Umbilical cord (tissue), 1 donor: ENCODE measurements at regions not wholly inside any gene's neighbourhood (a gene's known extent, or its start where the extent isn't known, plus 50 kb on each side); places are given as distances from the start of the nearest gene placed in this dataset.
"Not testable (repeated sequence)": the region's sequence is repeated elsewhere in the genome, so short reads cannot be mapped to it uniquely, and the experiment has no call there.

Experiments
- DNase-seq: peaks from one replicate; pipeline ENCODE4 v3.0.0-alpha.2; 2015; ENCODE audit warnings: low spot score

- DNase-seq, result no peak
Measured at GRCh38 chr12:63410197-63410596, 258.1 kb downstream of the DPY19L2 start.

DNA sequence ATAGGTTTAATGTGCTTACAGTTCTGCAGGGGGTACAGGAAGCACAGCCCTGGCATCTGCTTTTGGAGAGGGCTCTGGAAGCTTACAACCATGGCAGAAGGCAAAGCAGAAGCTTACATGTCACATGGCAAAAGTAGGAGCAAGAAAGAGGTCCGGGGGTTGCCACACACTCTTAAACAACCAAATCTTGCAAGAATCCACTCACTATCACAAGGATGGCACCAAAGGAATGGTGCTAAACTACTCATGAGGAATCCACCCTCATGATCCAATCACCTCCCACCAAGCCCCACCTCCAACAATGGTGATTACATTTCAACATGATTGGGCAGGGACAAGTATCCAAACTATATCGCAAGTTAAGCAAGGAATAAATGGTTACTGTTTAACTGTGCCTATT lies 255.8 kb upstream of the AVPR1A start:
- no peak for DNase-seq

DNA sequence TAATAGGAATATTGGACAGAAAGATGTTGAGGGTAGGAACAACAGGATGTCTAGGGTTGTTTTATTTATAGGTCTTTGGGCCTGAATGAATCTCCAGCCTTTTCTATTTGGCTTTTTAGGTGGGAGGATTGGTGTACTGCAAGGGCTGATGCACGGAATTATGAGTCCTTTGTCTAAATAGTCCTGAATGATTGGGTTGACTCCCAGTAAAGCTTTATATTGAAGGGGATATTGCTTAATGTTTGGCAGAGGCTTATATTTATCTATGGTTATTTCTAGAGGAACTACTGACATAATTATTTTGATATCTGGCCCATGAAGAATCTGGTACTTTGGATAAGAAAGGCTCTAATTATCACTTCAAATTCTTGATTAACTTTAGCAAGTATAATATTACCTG lies 253.6 kb upstream of the AVPR1A start:
- no peak for DNase-seq

DNA sequence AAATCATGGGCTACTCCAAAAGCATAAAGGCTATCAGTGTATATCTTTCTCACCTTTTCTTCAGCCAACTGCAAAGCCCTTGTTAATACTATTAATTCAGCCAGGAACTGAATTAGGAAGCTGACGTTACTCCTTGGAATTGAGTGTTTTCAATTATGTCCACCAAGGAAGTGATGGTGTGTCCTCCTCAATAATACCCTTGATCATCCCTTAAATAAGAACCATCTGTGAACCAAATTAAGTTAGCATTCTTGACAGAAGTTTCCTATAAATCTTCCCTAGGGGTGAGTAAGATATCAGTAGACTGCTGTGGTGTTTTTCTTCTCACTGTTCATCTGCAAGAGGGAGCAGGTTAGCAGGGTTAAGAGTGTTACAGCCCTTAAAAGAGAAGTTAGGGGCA lies 252.3 kb upstream of the AVPR1A start:
- no peak for DNase-seq

GRCh38 chr12:63400718-63401117 lies 249.7 kb upstream of the AVPR1A start:
- DNase-seq, result no peak

DNA sequence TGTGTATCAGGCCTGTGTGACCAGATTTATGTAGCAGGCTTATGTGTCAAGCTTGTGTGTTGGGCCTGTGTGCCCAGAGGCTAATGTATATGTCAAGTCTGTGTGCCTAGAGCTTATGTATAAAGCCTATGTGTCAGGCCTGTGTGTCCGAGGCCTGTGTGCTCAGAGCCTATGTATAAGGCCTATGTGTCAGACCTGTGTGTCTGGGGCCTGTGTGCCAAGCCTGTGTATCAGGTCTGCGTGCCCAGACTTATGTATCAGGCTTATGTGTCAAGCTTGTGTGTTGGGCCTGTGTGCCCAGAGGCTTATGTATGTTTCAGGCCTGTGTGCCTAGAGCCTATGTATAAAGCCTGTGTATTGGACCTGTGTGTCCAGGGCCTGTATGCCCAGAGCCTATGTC lies 249.3 kb upstream of the AVPR1A start:
- no peak for DNase-seq

- DNase-seq, result no peak
Measured at GRCh38 chr12:63397807-63398206, 246.8 kb upstream of the AVPR1A start.

- no peak for DNase-seq
Measured at GRCh38 chr12:63396135-63396534, 245.1 kb upstream of the AVPR1A start.

- DNase-seq, result no peak
Measured at GRCh38 chr12:63394983-63395382, 244.0 kb upstream of the AVPR1A start.

- DNase-seq, result no peak
Measured at GRCh38 chr12:63394349-63394748, 243.3 kb upstream of the AVPR1A start.

- no peak for DNase-seq
Measured at GRCh38 chr12:63389211-63389610, 238.2 kb upstream of the AVPR1A start.

- no peak for DNase-seq
Measured at GRCh38 chr12:63387771-63388170, 236.8 kb upstream of the AVPR1A start.

DNA sequence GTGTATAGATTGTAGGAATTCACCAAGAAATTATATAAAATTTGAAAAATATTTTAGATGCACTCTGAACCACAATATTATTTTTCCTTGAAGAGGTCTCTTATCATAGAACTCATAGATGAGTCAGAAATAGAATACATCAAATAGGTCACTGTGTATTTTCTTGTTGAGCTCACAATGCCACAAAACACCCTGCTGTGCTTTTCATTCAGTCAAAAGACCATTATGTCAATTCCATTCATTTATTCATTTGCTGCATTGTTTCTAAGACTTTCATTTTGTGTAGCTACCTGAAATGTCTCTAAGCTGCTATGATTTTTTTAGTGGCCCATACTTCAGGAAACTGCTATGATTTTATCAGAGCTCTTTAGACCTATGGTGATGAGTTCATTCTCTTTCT lies 231.9 kb upstream of the AVPR1A start:
- no peak for DNase-seq

DNA sequence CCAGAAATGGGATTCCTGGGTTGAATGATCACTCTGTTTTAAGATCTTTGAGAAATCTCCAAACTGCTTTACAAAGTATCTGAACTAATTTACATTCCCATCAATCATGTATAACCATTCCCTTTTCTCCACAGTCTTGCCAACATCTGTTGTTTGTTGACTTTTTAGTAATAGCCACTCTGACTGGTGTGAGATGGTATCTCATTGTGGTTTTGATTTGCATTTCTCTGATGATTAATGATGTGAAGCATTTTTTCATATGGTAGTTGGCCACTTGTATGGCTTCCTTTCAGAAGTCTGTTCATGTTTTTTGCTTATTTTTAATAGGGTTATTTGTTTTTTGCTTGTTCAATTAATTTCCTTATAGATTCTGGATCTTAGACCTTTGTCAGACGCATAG lies 211.8 kb upstream of the AVPR1A start:
- DNase-seq, result no peak

DNA sequence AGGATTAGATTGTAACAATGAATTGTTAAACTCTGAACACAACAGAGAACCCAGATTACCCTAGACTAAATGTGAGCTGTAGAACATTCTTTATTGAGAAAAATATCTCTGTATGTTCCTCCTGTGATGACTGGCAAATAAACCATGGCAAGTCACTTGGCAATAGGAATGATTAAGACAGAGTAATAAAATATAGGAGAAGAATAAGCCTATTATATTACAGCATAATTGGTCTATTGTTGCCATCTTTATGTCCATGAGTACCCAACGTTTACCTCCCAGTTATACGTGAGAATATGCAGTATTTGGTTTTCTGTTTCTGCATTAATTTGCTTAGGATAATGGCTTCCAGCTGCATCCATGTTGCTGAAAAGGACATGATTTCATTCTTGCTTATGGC lies 211.2 kb upstream of the AVPR1A start:
- DNase-seq, result no peak

- DNase-seq, result no peak
Measured at GRCh38 chr12:63354969-63355368, 204.0 kb upstream of the AVPR1A start.

GRCh38 chr12:63353559-63353958 lies 202.6 kb upstream of the AVPR1A start:
- no peak for DNase-seq

DNA sequence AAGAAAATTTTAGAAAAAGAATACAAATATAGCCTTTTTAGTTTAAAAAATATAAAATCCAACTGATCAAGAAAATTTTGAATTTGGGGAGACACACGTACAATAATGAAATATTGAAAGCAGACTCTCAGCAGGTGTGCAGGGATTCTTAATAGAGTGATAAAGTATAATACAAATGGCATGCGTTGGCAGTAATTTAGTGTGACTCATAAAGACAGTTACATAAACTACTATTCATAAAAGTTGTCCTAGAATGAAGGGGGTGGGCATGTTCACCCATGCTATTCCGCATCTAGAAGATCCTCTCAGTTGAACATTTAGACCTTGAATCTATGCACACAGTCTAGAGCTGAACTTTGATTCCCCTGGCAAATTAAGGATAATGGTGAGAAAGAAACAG lies 200.4 kb upstream of the AVPR1A start:
- no peak for DNase-seq

DNA sequence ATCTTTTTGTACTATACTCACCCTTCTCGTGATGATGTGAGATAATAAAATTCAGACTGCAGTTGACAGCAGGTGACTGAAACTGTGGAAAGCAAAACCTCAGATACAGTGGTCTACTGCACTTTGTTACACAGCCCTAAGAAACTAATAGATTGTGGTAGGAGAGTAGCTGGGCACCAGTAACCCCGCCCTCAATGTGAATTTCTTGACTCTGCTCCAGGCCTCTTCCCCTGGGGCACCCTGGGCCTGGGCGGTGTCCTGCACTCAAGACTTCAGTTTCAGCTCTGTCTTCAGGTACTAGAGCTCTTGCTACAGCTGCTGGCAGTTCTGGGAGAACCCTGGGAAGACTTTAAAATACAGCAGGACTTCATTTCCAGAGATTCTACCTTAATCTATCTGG lies 197.6 kb upstream of the AVPR1A start:
- DNase-seq, result no peak

GRCh38 chr12:63337158-63337557 lies 186.2 kb upstream of the AVPR1A start:
- DNase-seq, result not testable (repeated sequence)

DNA sequence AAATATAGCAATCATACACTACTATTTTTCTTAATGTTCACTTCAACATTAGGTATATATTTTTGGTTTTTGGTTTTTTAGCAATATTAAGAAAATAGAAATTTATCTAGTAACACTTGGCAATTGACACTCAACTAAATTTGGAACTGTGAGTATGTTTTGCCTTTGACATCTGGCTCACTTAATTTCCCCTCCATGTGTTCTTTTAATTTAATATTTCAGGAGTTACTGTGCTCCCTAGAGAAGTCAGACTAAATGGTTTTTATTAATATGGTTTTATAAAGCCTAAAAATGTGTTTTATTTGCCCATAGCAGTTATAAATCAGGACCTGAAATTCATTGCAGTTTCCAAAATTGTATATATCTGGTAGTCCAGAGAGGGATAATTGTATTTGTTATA lies 175.3 kb upstream of the AVPR1A start:
- no peak for DNase-seq

GRCh38 chr12:63325757-63326156 lies 174.8 kb upstream of the AVPR1A start:
- DNase-seq, result no peak

DNA sequence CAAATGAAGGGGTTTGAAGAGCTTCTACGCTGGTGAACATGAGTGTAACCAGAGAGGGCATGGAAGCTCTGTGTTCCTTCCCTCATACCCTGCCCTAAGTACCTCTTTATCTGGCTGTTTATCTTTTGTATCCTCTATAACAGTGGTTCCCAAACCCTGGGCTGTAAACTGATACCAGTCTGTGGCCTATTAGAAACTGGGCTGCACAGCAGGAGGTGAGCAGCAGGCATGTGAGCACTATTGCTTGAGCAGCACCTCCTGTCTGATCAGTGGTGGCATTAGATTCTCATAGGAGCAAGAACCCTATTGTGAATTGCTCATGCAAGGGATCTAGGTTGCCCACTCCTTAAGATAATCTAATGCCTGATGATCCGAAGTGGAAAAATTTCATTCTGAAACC lies 172.9 kb upstream of the AVPR1A start:
- no peak for DNase-seq

GRCh38 chr12:63321373-63321772 lies 170.4 kb upstream of the AVPR1A start:
- no peak for DNase-seq
